Esophagus muscularis mucosa (tissue), 4 donors: ENCODE measurements at regions not wholly inside any gene's neighbourhood (a gene's known extent, or its start where the extent isn't known, plus 50 kb on each side); places are given as distances from the start of the nearest gene placed in this dataset.

ENCODE experiments used
- DNase-seq: peaks from one replicate; pipeline ENCODE4 v3.0.0-alpha.2; 2017; ENCODE audit errors: extremely low spot score
- H3K27ac ChIP-seq, 4 donors: fragments of 200-600 bp; sonication (generic); replicated peaks in 1 of 4; 1 replicate in 3 of 4; 2 replicates in 1 of 4; pipeline ENCODE4 v1.5.1; 2016 to 2019; ENCODE audit warnings: mild to moderate bottlenecking in 1 of 4
- H3K27me3 ChIP-seq, 4 donors: fragments of 200-600 bp; sonication (generic); one replicate each; pipeline versions ENCODE4 v1.5.1 to v1.6.0; 2016 to 2019
- H3K36me3 ChIP-seq, 4 donors: fragments of 200-600 bp; sonication (generic); one replicate each; pipeline ENCODE4 v1.5.1; 2016 to 2019
- H3K4me1 ChIP-seq, 4 donors: fragments of 200-600 bp; sonication (generic); one replicate each; pipeline ENCODE4 v1.5.1; 2016 to 2019
- H3K4me3 ChIP-seq, 4 donors: fragments of 200-600 bp; sonication (generic); 1 replicate in 2 of 4; 2 replicates in 2 of 4; pipeline ENCODE4 v1.5.1; 2016 to 2019; ENCODE audit warnings: mild to moderate bottlenecking in 4 of 4, moderate library complexity in 1 of 4
- H3K9me3 ChIP-seq, 4 donors: fragments of 200-600 bp; sonication (generic); 1 replicate in 3 of 4; 2 replicates in 1 of 4; pipeline ENCODE4 v1.5.1; 2016 to 2019
- CTCF ChIP-seq, 3 experiments: fragments of 200-600 bp in 2 of 3; fragments of 450-650 bp in 1 of 3; sonication (generic) in 2 of 3; IDR thresholded peaks; one replicate each; pipeline ENCODE4 v1.5.1; 2017 to 2019; ENCODE audit warnings: antibody characterized with exemption in 3 of 3, mild to moderate bottlenecking in 2 of 3, moderate library complexity in 1 of 3
- EP300 ChIP-seq: sonication (generic); formaldehyde crosslinking; IDR thresholded peaks from one replicate; pipeline ENCODE4 v1.6.1; 2017; ENCODE audit warnings: antibody characterized with exemption
- POLR2A ChIP-seq: fragments of 450-650 bp; IDR thresholded peaks from one replicate; pipeline ENCODE4 v1.6.1; 2017; ENCODE audit warnings: antibody characterized with exemption, moderate library complexity, mild to moderate bottlenecking, low read depth
- POLR2AphosphoS5 ChIP-seq, 2 donors: sonication (generic); formaldehyde crosslinking; IDR thresholded peaks; one replicate each; pipeline ENCODE4 v1.6.1; 2017; ENCODE audit warnings: antibody characterized with exemption in 2 of 2
- WGBS: methylation state at CpG from one replicate; pipeline ENCODE4 v1.1.5; 2018; 5-methylcytosine and 5-hydroxymethylcytosine counted together
- intact Hi-C: fragments of 100-400 bp; cut with DNase I; formaldehyde crosslinking; loops from one replicate; pipeline ENCODE4 v1.15.1; 2023

GRCh38 chr3:99128235-99128634 is 226.7 kb upstream of the DCBLD2 start:
- TF ChIP-seq POLR2AphosphoS5 (IDR thresholded peaks at IDR 0.05) = no peak
- TF ChIP-seq EP300 = no peak
- no peak for TF ChIP-seq POLR2A
- no peak for TF ChIP-seq CTCF (IDR thresholded peaks at IDR 0.05)
- Histone ChIP-seq H3K27ac (no peak overlapping the region), H3K9me3 (no peaks in the 10 kb centered on the region), H3K36me3 (no peaks in the 10 kb centered on the region), H3K4me3 (no peak overlapping the region), H3K27me3 (no peaks in the 10 kb centered on the region), H3K4me1 (peaks cover 0 to 17% (median 5%) of the 10 kb centered on the region in 4 donors)
- intact Hi-C loops = no loop called here
- WGBS = 57% methylated on average over 2 of the region's 2 CpGs
- DNase-seq = no peak

GRCh38 chr3:99126316-99126715 is 224.8 kb upstream of the DCBLD2 start:
- Histone ChIP-seq H3K27me3 (no peaks in the 10 kb centered on the region), H3K4me1 (peaks cover 0 to 17% (median 5%) of the 10 kb centered on the region in 4 donors), H3K9me3 (no peaks in the 10 kb centered on the region), H3K27ac (no peak overlapping the region), H3K4me3 (no peak overlapping the region), H3K36me3 (no peaks in the 10 kb centered on the region)
- no peak for DNase-seq
- intact Hi-C loops = no loop called here
- TF ChIP-seq POLR2AphosphoS5 (IDR thresholded peaks at IDR 0.05) = no peak
- no peak for TF ChIP-seq POLR2A
- TF ChIP-seq CTCF (IDR thresholded peaks at IDR 0.05) = no peak
- TF ChIP-seq EP300 = no peak
- WGBS = 57% methylated on average over 1 of the region's 1 CpG

- Histone ChIP-seq H3K4me1 (no peaks in the 10 kb centered on the region), H3K4me3 (no peak overlapping the region), H3K9me3 (peaks cover 0 to 7% (median 1%) of the 10 kb centered on the region in 4 donors), H3K27me3 (no peaks in the 10 kb centered on the region), H3K36me3 (no peaks in the 10 kb centered on the region), H3K27ac (no peak overlapping the region)
- DNase-seq = no peak
- intact Hi-C loops = no loop called here
- WGBS = 94% methylated on average over 1 of the region's 1 CpG
- TF ChIP-seq CTCF (IDR thresholded peaks at IDR 0.05) (no peak), POLR2A (no peak), EP300 (no peak), POLR2AphosphoS5 (IDR thresholded peaks at IDR 0.05) (no peak)
Measured at GRCh38 chr3:99119385-99119784, 217.9 kb upstream of the DCBLD2 start.

GRCh38 chr3:99118381-99118780 is 216.9 kb upstream of the DCBLD2 start:
- WGBS = 0% methylated on average over 1 of the region's 1 CpG
- TF ChIP-seq POLR2AphosphoS5 (IDR thresholded peaks at IDR 0.05) (no peak), EP300 (no peak)
- H3K4me3 ChIP-seq = no peak overlapping the region
- H3K36me3 ChIP-seq = no peaks in the 10 kb centered on the region
- no peak for DNase-seq
- intact Hi-C loops = no loop called here
- H3K4me1 ChIP-seq = no peaks in the 10 kb centered on the region
- peaks cover 0 to 14% (median 2%) of the 10 kb centered on the region in 4 donors for H3K9me3 ChIP-seq
- no peaks in the 10 kb centered on the region for H3K27me3 ChIP-seq
- H3K27ac ChIP-seq = no peak overlapping the region

- Histone ChIP-seq H3K4me3 (no peak overlapping the region), H3K27me3 (no peaks in the 10 kb centered on the region), H3K9me3 (peaks cover 0 to 14% (median 2%) of the 10 kb centered on the region in 4 donors), H3K36me3 (no peaks in the 10 kb centered on the region), H3K4me1 (no peaks in the 10 kb centered on the region), H3K27ac (no peak overlapping the region)
- 83% methylated on average over 9 of the region's 9 CpGs for WGBS
- intact Hi-C loops = no loop called here
- no peak for DNase-seq
- TF ChIP-seq CTCF (IDR thresholded peaks at IDR 0.05) (no peak), POLR2AphosphoS5 (IDR thresholded peaks at IDR 0.05) (no peak), EP300 (no peak), POLR2A (no peak)
Measured at GRCh38 chr3:99114565-99115291, 213.2 kb upstream of the DCBLD2 start.
